Testis (tissue), 2 donors: ENCODE measurements at regions not wholly inside any gene's neighbourhood (a gene's known extent, or its start where the extent isn't known, plus 50 kb on each side); places are given as distances from the start of the nearest gene placed in this dataset.

Experiments
- POLR2A ChIP-seq: fragments of 450-650 bp; IDR thresholded peaks from one replicate; pipeline ENCODE4 v1.6.1; 2017; ENCODE audit warnings: antibody characterized with exemption, mild to moderate bottlenecking, moderate library complexity
- TF ChIP-seq, protein P1 (sequence below), 3 experiments: fragments of 450-650 bp in 2 of 3; fragments of 200-600 bp in 1 of 3; sonication (generic) in 1 of 3; IDR thresholded peaks; one replicate each; pipeline ENCODE4 v1.5.1; 2016 to 2019; ENCODE audit warnings: antibody characterized with exemption in 3 of 3, mild to moderate bottlenecking in 2 of 3, moderate library complexity in 1 of 3

DNA sequence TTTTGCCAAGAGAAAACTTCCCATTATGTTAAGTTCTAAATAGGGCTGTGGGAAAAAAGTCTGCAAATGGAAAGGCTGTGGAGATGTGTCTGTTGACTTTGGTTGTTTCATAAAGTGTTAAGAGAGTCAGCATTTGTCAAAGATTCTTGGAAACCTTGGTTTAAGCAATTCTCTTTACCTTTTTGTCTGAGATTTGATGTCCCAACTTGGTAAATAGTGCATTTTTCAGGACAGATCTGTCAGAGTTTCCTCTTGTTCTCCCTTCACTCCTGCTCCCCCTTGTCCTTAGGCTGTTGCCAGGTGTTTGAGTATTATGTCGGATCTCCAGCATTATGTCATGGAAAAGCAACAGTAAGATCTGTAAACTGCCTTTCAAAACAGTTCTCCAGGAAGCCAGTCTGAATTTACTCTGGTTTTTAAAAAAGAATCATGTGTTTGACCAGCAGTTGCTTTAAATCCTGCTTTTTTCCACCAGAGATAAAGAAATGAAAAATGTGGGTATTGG, 79.1 kb upstream of the ADAMTSL1 start:
- TF ChIP-seq, protein P1, sequence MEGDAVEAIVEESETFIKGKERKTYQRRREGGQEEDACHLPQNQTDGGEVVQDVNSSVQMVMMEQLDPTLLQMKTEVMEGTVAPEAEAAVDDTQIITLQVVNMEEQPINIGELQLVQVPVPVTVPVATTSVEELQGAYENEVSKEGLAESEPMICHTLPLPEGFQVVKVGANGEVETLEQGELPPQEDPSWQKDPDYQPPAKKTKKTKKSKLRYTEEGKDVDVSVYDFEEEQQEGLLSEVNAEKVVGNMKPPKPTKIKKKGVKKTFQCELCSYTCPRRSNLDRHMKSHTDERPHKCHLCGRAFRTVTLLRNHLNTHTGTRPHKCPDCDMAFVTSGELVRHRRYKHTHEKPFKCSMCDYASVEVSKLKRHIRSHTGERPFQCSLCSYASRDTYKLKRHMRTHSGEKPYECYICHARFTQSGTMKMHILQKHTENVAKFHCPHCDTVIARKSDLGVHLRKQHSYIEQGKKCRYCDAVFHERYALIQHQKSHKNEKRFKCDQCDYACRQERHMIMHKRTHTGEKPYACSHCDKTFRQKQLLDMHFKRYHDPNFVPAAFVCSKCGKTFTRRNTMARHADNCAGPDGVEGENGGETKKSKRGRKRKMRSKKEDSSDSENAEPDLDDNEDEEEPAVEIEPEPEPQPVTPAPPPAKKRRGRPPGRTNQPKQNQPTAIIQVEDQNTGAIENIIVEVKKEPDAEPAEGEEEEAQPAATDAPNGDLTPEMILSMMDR (IDR thresholded peaks at IDR 0.05) = no peak
- TF ChIP-seq POLR2A = no peak
